Esophagus muscularis mucosa (tissue), 3 donors: ENCODE measurements at regions not wholly inside any gene's neighbourhood (a gene's known extent, or its start where the extent isn't known, plus 50 kb on each side); places are given as distances from the start of the nearest gene placed in this dataset.

Experiments used
- POLR2A ChIP-seq: fragments of 450-650 bp; IDR thresholded peaks from one replicate; pipeline ENCODE4 v1.6.1; 2017; ENCODE audit warnings: antibody characterized with exemption, moderate library complexity, mild to moderate bottlenecking, low read depth
- POLR2AphosphoS5 ChIP-seq, 2 donors: sonication (generic); formaldehyde crosslinking; IDR thresholded peaks; one replicate each; pipeline ENCODE4 v1.6.1; 2017; ENCODE audit warnings: antibody characterized with exemption in 2 of 2
- TF ChIP-seq, protein P1 (sequence below), 3 experiments: fragments of 200-600 bp in 2 of 3; fragments of 450-650 bp in 1 of 3; sonication (generic) in 2 of 3; IDR thresholded peaks; one replicate each; pipeline ENCODE4 v1.5.1; 2017 to 2019; ENCODE audit warnings: antibody characterized with exemption in 3 of 3, mild to moderate bottlenecking in 2 of 3, moderate library complexity in 1 of 3

DNA sequence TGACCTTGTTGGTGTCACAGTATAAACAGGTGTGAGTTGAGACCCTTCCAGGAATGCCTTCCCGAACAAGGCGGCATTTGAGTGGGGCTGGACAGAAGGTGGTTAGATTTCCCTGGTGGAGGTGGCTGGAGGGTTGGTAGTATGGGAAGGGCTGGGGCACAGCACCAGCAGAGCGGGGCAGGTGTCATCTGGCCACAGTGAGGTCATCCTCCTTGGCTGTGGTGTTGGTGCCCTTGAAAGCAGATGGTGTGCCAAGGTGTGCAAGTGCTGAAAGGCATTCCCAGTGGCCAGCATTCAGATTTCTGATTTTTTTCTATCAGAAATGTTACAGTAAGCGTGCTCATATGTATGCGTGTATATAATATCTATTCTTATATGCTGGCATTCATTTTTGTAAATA lies 126.6 kb downstream of the LAT start:
- no peak for TF ChIP-seq POLR2AphosphoS5 (IDR thresholded peaks at IDR 0.05)
- TF ChIP-seq, protein P1, sequence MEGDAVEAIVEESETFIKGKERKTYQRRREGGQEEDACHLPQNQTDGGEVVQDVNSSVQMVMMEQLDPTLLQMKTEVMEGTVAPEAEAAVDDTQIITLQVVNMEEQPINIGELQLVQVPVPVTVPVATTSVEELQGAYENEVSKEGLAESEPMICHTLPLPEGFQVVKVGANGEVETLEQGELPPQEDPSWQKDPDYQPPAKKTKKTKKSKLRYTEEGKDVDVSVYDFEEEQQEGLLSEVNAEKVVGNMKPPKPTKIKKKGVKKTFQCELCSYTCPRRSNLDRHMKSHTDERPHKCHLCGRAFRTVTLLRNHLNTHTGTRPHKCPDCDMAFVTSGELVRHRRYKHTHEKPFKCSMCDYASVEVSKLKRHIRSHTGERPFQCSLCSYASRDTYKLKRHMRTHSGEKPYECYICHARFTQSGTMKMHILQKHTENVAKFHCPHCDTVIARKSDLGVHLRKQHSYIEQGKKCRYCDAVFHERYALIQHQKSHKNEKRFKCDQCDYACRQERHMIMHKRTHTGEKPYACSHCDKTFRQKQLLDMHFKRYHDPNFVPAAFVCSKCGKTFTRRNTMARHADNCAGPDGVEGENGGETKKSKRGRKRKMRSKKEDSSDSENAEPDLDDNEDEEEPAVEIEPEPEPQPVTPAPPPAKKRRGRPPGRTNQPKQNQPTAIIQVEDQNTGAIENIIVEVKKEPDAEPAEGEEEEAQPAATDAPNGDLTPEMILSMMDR (IDR thresholded peaks at IDR 0.05), result no peak
- no peak for TF ChIP-seq POLR2A
